Uterus (tissue), 2 donors: ENCODE measurements at regions not wholly inside any gene's neighbourhood (a gene's known extent, or its start where the extent isn't known, plus 50 kb on each side); places are given as distances from the start of the nearest gene placed in this dataset.

ENCODE experiments used
- POLR2A ChIP-seq, 2 donors: fragments of 450-650 bp; IDR thresholded peaks; one replicate each; pipeline ENCODE4 v1.6.1; 2016; ENCODE audit warnings: antibody characterized with exemption in 2 of 2, mild to moderate bottlenecking in 1 of 2, moderate library complexity in 1 of 2
- TF ChIP-seq, protein P1 (sequence below), 4 experiments: fragments of 200-600 bp in 2 of 4; fragments of 450-650 bp in 2 of 4; sonication (generic) in 2 of 4; IDR thresholded peaks; one replicate each; pipeline ENCODE4 v1.5.1; 2016 to 2019; ENCODE audit warnings: antibody characterized with exemption in 4 of 4, mild to moderate bottlenecking in 2 of 4, moderate library complexity in 1 of 4

DNA sequence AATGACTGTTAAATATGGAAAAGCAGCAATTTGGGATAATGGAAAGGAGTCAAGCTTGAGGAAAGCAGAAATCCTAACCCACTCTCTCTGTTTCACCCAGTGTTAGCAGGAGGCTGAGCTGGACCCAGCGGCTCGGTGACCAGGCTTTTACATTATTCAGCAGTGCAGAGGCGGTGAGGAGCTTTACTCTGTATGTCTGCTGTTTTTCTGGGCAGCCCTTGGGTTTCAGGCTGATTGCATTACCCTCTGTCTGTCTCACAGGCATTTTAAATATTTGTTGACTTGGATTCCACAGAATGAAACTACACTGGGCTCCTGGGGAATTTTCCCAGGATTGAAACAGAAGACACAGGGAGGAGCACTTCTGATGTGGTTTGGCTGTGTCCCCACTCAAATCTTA lies 368.0 kb downstream of the GALR1 start:
- TF ChIP-seq POLR2A (IDR thresholded peaks at IDR 0.05) = no peak
- TF ChIP-seq, protein P1, sequence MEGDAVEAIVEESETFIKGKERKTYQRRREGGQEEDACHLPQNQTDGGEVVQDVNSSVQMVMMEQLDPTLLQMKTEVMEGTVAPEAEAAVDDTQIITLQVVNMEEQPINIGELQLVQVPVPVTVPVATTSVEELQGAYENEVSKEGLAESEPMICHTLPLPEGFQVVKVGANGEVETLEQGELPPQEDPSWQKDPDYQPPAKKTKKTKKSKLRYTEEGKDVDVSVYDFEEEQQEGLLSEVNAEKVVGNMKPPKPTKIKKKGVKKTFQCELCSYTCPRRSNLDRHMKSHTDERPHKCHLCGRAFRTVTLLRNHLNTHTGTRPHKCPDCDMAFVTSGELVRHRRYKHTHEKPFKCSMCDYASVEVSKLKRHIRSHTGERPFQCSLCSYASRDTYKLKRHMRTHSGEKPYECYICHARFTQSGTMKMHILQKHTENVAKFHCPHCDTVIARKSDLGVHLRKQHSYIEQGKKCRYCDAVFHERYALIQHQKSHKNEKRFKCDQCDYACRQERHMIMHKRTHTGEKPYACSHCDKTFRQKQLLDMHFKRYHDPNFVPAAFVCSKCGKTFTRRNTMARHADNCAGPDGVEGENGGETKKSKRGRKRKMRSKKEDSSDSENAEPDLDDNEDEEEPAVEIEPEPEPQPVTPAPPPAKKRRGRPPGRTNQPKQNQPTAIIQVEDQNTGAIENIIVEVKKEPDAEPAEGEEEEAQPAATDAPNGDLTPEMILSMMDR (IDR thresholded peaks at IDR 0.05) = no peak
